ENCODE measurements at regions not wholly inside any gene's neighbourhood (a gene's known extent, or its start where the extent isn't known, plus 50 kb on each side); places are given as distances from the start of the nearest gene placed in this dataset.
A peak's percentile ranks its signal among the peaks of the same experiment; 100 is the strongest.

- DNase-seq = no peak
These were observed 82.0 kb downstream of the FOXL3 start for GRCh38 chr7:371779-372545.

- no peak for DNase-seq
These were observed 82.6 kb downstream of the FOXL3 start for GRCh38 chr7:372546-372931.

- DNase-seq = no peak
These were observed 83.2 kb downstream of the FOXL3 start for GRCh38 chr7:372932-373791.

- no peak for DNase-seq
These were observed 84.1 kb downstream of the FOXL3 start for GRCh38 chr7:373818-374705.

GRCh38 chr7:374706-375311 is 84.8 kb downstream of the FOXL3 start:
- DNase-seq = no peak

GRCh38 chr7:375321-375831 is 85.4 kb downstream of the FOXL3 start:
- DNase-seq = no peak

- no peak for DNase-seq
These were observed 85.9 kb downstream of the FOXL3 start for GRCh38 chr7:375901-376305.

GRCh38 chr7:376306-377079 is 86.5 kb downstream of the FOXL3 start:
- DNase-seq = no peak

GRCh38 chr7:377080-378040 is 87.4 kb downstream of the FOXL3 start:
- no peak for DNase-seq

- DNase-seq = no peak
These were observed 88.1 kb downstream of the FOXL3 start for GRCh38 chr7:378041-378420.

GRCh38 chr7:378551-379455 is 88.8 kb downstream of the FOXL3 start:
- no peak for DNase-seq

GRCh38 chr7:379456-380138 is 89.6 kb downstream of the FOXL3 start:
- DNase-seq = no peak

GRCh38 chr7:380139-380485 is 90.1 kb downstream of the FOXL3 start:
- DNase-seq = no peak

GRCh38 chr7:380711-381210 is 90.8 kb downstream of the FOXL3 start:
- no peak for DNase-seq

- peak; percentile 29 for DNase-seq
These were observed 91.5 kb downstream of the FOXL3 start for GRCh38 chr7:381211-382042.

GRCh38 chr7:382043-382400 is 92.1 kb downstream of the FOXL3 start:
- DNase-seq = no peak

GRCh38 chr7:386385-386784 is 96.4 kb downstream of the FOXL3 start:
- DNase-seq = no peak
